ENCODE measurements at regions not wholly inside any gene's neighbourhood (a gene's known extent, or its start where the extent isn't known, plus 50 kb on each side); places are given as distances from the start of the nearest gene placed in this dataset.

DNA sequence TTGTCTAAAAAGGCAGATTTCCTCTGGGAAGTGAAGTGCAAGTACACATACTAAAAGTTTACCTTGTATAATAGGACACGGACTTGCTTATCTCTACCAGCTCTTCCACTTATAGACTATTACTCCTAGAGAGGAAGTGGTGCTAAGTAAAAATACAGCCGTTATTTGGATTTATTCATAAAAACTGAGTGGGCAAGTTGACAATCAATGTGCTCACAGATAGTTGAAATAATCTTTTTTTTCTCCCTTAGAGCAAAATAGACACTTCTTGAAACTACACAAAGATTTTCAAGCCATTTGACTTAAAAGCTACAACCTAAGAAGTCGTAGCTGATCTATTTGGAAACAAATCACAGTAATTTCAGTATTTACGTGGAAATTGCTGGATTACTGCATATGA lies 2584.7 kb upstream of the PCDH20 start:
- no peaks in the 10 kb centered on the region; a peak in 1 of 4 replicates for H3K4me1 Mint-ChIP-seq
- H2BK5ac ChIP-seq (ENCODE audit: insufficient read length, low read length), result no peak overlapping the region

More for the DNA sequence above, 2584.7 kb upstream of the PCDH20 start:
- Histone ChIP-seq H3K27ac (ENCODE audit: insufficient read length, low read depth, low read length) (no peak overlapping the region), H3K4me1 (ENCODE audit: insufficient read depth, low read length) (no peaks in the 10 kb centered on the region), H4K5ac (ENCODE audit: insufficient read length, low read depth, low read length) (no peak overlapping the region), H2AK5ac (ENCODE audit: insufficient read length, low read length) (no peak overlapping the region), H3K9ac (ENCODE audit: extremely low read depth, insufficient read length, low read length) (no peak overlapping the region), H3K9me3 (ENCODE audit: control insufficient read depth, low read depth, low read length) (no peaks in the 10 kb centered on the region), H3K4me2 (ENCODE audit: insufficient read depth, insufficient read length, low read length) (no peak overlapping the region), H3K27me3 (ENCODE audit: insufficient read depth, low read length) (no peaks in the 10 kb centered on the region), H2BK15ac (ENCODE audit: low read depth, low read length) (no peak overlapping the region), H3K14ac (ENCODE audit: insufficient read depth, low read length) (no peak overlapping the region), H2BK120ac (ENCODE audit: low read depth, low read length, poor library complexity, severe bottlenecking) (no peak overlapping the region), H3K79me2 (ENCODE audit: insufficient read depth, low read length) (no peaks in the 10 kb centered on the region), H3T11ph (ENCODE audit: low read length) (no peak overlapping the region), H2AFZ (ENCODE audit: low read length) (no peak overlapping the region), H2BK20ac (ENCODE audit: low read depth, low read length, poor library complexity, severe bottlenecking) (no peak overlapping the region), H2BK12ac (ENCODE audit: insufficient read length, low read depth, low read length) (no peak overlapping the region), H3K18ac (ENCODE audit: insufficient read length, low read depth, low read length) (no peak overlapping the region), H4K8ac (replicated peaks; ENCODE audit: insufficient read length, low read depth, low read length) (no peak overlapping the region), H3K23ac (ENCODE audit: insufficient read length, low read depth, low read length) (no peak overlapping the region), H4K91ac (ENCODE audit: insufficient read length, low read depth, low read length) (no peak overlapping the region), H3K23me2 (ENCODE audit: insufficient read length, low read depth, low read length, poor library complexity, severe bottlenecking) (no peaks in the 10 kb centered on the region), H3K4ac (ENCODE audit: low read depth, low read length) (no peak overlapping the region), H3K79me1 (ENCODE audit: insufficient read depth, low read depth, low read length, poor library complexity, severe bottlenecking) (no peaks in the 10 kb centered on the region), H3K56ac (ENCODE audit: insufficient read length, low read depth, low read length) (no peak overlapping the region), H4K20me1 (ENCODE audit: control insufficient read depth, insufficient read depth, insufficient read length) (no peaks in the 10 kb centered on the region)
- Mint-ChIP-seq H3K9me3 (no peaks in the 10 kb centered on the region), H3K4me3 (no peak overlapping the region), H3K36me3 (ENCODE audit: insufficient read depth in 1 of 3, low read depth in 3 of 3) (no peaks in the 10 kb centered on the region), H3K27ac (no peak overlapping the region), H3K27me3 (ENCODE audit: low read depth) (no peaks in the 10 kb centered on the region)
- TF ChIP-seq, protein P1, sequence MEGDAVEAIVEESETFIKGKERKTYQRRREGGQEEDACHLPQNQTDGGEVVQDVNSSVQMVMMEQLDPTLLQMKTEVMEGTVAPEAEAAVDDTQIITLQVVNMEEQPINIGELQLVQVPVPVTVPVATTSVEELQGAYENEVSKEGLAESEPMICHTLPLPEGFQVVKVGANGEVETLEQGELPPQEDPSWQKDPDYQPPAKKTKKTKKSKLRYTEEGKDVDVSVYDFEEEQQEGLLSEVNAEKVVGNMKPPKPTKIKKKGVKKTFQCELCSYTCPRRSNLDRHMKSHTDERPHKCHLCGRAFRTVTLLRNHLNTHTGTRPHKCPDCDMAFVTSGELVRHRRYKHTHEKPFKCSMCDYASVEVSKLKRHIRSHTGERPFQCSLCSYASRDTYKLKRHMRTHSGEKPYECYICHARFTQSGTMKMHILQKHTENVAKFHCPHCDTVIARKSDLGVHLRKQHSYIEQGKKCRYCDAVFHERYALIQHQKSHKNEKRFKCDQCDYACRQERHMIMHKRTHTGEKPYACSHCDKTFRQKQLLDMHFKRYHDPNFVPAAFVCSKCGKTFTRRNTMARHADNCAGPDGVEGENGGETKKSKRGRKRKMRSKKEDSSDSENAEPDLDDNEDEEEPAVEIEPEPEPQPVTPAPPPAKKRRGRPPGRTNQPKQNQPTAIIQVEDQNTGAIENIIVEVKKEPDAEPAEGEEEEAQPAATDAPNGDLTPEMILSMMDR (conservative IDR thresholded peaks at IDR 0.05), result no peak
- no CpG with 5 or more reads among the region's 4 CpGs for WGBS (ENCODE audit: extremely low coverage, insufficient read length, low lambda C conversion rate)
- no peak for DNase-seq
